Epithelial cell of prostate (primary cell): ENCODE measurements at regions not wholly inside any gene's neighbourhood (a gene's known extent, or its start where the extent isn't known, plus 50 kb on each side); places are given as distances from the start of the nearest gene placed in this dataset.

ENCODE experiments used
- DNase-seq: peaks from one replicate; pipeline ENCODE4 v3.0.0-alpha.2; 2011; ENCODE audit warnings: low read depth, low spot score
- H3K27ac ChIP-seq: fragments of 450-650 bp; 2 replicates; pipeline ENCODE4 v1.5.1; 2017; ENCODE audit warnings: mild to moderate bottlenecking

DNA sequence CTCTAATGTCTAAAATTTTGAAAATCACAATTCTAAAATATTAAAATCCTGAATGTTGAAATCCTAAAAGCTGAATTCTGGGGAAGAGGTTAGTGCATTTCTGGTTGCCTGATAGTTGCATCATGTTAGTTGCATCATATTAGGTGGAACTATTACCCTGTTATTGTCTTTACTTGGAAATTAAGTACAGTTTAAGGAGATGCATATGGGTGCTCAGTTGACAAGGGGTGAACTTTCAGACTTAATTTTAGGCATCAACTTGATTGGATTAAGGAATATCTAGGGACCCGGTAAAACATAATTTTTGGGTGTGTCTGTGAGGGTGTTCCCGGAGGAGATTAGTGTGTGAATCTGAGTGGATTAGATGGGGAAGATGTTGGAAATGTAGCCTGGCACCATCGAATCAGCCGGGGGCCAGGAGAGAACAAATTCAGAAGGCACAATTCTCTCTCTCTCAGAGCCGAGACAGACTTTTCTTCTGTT, 409.8 kb downstream of the PLCL1 start:
- H3K27ac ChIP-seq = no peak overlapping the region
- no peak for DNase-seq

DNA sequence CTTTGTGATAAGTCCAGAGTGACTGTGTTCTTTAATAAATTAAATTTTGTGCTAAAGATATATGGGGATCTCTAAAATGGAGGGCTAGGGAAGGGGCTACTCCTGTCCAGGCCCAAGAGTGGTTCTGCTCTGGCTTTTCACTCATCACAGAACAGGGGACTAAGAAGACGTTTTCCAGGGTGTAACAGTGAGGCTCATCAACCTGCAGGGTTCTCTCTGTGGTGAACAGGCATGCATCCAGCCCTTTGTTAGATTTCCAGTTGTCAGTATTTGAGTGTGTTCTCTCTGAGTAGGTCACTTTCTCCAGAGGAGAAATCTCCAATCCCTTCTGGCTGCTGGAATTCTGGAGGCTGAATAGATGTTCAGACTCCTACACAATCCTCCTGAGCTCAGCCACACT, 408.9 kb downstream of the PLCL1 start:
- no peak overlapping the region for H3K27ac ChIP-seq
- no peak for DNase-seq

DNA sequence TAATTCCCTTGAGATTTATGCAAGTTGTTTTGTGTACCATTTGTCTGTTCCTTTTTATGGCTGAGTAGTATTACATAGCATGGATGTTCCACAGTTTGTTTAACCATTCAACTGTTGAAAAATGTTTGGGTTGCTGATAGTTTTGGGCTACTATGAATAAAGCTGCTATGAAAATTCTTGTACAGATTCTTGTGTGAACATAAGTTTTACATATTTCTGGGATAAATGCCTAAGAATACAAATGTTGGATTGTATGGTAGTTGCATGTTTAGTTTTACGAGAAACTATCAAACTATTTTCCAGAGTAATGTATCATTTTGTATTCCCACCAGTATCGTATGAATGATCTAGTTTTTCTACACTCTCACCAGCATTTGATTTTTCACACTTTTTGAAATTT, 407.3 kb downstream of the PLCL1 start:
- no peak for DNase-seq
- no peak overlapping the region for H3K27ac ChIP-seq

DNA sequence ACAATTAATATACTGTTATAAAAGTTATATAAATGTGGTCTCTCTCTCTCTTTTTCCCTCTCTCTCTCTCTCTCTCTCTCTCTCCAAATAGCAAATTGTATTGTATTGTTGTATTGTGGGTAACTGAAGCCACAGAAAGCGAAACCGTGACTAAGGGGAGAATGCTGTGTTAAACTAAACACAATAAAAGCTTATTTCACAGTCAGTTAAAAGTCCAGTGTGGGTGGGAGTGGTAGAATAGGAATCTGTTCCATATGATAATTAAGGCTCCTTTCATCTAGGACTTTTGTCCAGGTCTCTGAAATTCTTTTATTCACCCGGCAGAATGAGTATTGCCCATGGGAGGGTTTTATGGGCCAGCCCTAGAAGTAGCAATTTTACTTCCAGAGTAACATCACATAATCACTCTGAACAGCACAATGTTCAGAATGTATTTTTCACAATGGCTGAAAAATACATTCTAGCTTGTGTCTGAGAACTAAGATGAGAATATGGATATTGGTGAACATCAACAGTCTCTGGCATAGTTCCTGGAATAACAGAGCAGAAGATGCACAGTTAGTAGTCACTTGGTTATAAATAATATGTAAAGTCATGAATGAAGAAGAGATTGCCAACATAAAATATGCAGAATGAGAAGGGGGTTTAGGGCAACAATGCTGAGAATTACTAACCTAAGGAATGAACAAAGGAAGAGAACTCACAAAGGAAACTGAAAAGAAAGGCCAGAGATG, 399.1 kb downstream of the PLCL1 start:
- H3K27ac ChIP-seq = no peak overlapping the region
- peak; percentile 3 for DNase-seq
